Right ventricle myocardium superior (tissue), 1 donor: ENCODE measurements at regions not wholly inside any gene's neighbourhood (a gene's known extent, or its start where the extent isn't known, plus 50 kb on each side); places are given as distances from the start of the nearest gene placed in this dataset.
"Not testable (repeated sequence)": the region's sequence is repeated elsewhere in the genome, so short reads cannot be mapped to it uniquely, and the experiment has no call there.

Source experiments
- ATAC-seq: fragments of 200-7000 bp; cut with Tn5 transposase; one replicate; pipeline ENCODE4 v1.9.1; 2020; ENCODE audit warnings: mild to moderate bottlenecking; ENCODE audit not compliant: poor library complexity
- DNase-seq: peaks from one replicate; pipeline ENCODE4 v3.0.0-alpha.2; 2020
- intact Hi-C: fragments of 100-400 bp; cut with DNase I; formaldehyde crosslinking; loops from one replicate; pipeline ENCODE4 v1.11.2; 2022
- donor health status: DM: no; HTN: yes; CAD: no; lungs with severe emphysema.

DNA sequence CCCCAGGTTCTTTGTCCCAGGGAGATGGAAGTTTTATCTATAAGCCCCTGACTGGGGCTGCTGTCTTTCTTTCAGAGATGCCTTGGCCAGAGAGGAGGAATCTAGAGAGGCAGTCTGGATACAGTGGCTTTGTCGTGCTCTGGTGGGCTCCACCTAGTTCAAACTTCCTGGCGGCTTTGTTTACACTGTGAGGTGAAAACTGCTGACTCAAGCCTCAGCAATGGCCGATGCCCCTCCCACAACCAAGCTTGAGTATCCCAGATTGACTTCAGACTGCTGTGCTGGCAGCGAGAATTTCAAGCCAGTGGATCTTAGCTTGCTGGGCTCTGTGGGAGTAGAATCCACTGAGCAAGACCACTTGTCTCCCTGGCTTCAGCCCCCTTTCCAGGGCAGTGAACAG is 1288.8 kb downstream of the REEP3 start:
- intact Hi-C loops, ATAC-seq: not testable (repeated sequence)

DNA sequence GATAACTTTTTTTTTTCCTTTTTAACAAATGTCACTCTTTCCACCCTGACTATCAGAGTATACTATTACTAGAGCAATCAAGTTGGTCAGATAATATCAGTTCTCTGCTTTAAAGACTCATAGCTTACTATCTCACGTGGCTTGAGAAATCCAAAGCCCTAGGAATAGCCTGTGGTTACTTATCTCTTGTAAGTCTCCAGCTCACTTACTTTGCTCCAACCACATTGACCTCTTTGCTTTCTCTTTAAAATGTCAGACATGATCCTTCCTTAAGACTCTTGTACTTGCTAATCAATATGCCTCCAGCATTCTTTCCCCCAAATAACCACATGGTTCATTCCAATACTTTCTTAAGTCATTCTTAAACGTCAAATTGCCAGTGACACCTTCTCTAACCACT is 1292.2 kb downstream of the REEP3 start:
- intact Hi-C loops, result no loop called here
- ATAC-seq, result no peak
- DNase-seq, result no peak

More for the DNA sequence above, 1288.8 kb downstream of the REEP3 start:
- DNase-seq, result not testable (repeated sequence)

DNA sequence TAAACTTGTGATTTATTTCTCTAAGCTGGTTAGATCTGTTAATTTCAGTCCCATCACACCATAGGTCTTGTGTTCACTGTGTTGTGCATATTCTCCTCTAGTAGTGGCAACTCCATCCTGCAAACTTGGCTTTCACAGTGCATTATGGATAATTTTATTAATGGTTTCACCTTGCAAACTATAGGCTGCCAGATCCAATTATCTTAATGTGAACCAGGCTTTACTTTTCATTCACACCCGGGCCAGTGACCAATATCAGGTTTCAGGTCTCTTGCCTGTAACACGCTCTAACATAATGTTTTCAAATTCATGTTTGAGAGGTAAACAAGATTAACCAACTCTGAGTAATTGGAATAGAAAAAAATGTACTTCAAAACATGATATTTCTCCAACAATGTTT is 1293.0 kb downstream of the REEP3 start:
- DNase-seq (no peak), ATAC-seq (no peak)
- intact Hi-C loops, result no loop called here

DNA sequence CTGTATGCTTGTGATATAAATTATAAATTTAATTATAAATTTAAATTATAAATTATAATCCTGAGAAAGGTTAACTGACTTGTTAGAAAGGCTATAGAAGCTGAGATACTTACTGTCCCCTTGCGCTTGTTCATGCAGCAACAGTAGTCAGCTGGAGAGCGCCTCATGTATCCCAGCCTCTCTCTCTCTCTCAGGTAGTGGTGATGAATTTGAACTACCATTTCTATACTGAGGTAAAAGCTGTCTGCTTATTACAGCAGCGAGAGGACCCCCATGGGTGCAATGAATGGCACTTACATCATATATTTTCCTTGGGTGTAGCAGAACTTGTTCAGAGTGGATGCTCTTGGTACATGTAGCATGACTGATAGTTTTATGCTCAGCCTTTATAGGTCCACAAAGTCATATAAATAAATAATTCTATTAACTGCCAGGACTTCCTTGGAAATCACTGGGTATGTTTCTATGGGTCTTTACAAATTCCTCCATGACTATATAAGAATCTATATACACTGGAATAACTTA is 1308.7 kb downstream of the REEP3 start:
- no peak for DNase-seq
- intact Hi-C loops, result no loop called here
- no peak for ATAC-seq

DNA sequence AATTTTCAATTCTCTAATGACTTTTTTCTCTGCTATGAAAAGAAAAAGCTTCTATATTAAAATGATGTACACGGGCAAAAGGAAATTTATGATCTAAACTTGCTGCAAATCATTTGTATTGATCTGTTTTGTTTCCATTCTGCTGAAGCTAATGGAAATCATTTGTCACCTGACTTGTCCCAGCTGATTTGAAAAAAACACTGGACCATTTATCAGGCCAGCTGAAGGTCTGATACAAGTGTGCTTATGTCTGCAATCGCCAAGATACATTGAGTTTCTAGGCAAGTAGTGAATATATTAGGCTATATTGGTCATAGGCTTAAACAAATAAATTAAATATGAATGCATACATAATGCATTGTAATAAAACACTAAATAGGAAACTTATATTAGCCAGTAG is 1309.7 kb downstream of the REEP3 start:
- intact Hi-C loops, result no loop called here
- DNase-seq (no peak), ATAC-seq (no peak)

DNA sequence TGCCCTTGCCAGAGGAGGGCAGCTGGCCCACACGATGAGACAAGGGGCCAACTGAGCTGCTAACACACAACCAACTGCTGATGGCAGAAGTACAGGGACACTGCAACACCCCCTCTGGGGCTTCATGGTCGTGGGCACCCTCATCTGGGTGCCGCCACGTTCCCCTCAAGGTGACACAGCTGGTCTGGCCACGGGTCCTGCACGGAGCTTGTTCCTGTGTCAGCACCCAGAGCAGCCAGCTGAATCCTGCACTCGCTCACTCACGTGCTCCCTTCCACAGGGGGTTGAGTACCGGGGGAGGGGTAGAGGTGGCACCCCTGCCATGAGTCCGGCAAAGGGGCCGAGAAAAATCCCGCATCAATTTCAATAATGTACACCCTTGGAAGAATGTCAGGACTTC is 1319.1 kb downstream of the REEP3 start:
- peak; percentile 34 for DNase-seq
- intact Hi-C loops, result no loop called here
- no peak for ATAC-seq

DNA sequence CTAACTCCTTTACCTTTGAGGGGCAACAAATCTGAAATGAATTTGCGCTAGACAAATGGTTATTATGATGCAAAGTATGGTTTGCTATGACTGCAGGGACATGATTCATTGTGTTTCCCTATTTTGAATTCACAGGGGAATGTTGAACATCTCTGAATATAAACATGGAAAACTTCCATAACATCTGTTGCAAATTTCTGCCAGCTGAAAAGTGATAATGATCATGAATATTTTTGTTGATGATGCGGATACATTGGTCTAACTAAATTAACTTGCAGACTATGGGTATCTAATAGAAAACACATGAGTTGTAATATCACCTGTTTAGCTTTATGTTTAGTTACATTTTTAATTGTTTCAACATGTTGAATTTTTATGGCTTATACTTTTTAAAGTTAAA is 1325.5 kb downstream of the REEP3 start:
- intact Hi-C loops, result no loop called here
- no peak for DNase-seq
- ATAC-seq, result no peak

DNA sequence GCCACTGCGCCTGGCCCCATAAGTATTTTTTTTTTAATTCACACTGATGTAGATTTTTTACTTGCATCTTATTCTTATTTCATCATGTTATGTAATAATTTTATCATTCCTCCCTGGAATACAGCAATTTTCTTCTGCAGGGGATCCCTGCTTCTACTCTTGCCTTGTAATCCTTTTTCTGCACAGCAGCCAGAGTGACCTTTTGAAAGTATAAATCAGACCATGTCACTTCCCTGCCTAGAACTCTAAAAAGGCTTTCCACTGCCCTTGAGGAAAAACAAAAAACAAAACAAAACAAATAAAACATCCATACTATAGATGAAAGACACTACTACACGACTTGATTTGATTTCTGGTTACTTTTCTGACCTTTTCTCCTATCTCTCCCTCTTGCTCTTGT is 1334.7 kb downstream of the REEP3 start:
- intact Hi-C loops, result no loop called here
- no peak for ATAC-seq
- DNase-seq, result no peak

DNA sequence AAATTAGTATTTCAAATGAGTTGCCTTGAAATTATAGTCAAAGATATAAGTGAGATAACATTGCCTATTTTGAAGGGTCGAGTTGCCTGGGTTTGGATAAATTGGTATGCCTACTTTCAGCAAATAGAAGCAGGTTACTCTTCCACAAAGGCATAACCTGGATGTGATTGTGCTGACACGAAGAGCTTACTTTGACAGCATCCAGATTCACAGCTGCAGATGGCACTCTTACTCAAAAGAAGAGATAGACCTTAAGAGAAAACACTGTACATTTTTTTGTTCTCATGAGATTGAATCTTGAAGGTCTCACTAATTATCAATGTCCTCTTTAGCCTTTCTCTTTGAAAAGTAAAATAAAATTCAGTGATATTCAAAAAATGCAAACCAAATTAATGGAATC is 1338.7 kb downstream of the REEP3 start:
- no peak for ATAC-seq

DNA sequence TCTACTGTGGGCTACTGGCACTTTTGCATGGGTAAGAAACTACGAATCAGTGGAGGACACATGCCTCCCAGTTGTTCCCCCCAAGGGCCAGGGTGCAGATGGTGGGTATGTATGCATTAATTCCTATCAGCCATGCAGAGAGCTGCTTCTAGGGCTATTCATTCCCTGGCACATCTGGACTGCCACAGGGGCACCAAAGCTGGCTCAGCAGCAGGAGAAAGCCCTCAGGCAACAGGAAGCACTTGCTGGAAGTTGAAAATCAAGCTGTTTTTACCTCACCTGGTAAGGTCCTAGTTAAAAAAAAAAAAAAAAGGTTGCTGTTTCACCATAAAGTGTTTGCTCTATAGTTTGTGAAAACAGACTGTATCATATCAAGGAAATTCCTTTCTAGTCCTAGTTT is 1342.6 kb downstream of the REEP3 start:
- intact Hi-C loops, result no loop called here
- ATAC-seq, result no peak
- no peak for DNase-seq

More for the DNA sequence above, 1338.7 kb downstream of the REEP3 start:
- intact Hi-C loops, result no loop called here
- DNase-seq, result no peak

DNA sequence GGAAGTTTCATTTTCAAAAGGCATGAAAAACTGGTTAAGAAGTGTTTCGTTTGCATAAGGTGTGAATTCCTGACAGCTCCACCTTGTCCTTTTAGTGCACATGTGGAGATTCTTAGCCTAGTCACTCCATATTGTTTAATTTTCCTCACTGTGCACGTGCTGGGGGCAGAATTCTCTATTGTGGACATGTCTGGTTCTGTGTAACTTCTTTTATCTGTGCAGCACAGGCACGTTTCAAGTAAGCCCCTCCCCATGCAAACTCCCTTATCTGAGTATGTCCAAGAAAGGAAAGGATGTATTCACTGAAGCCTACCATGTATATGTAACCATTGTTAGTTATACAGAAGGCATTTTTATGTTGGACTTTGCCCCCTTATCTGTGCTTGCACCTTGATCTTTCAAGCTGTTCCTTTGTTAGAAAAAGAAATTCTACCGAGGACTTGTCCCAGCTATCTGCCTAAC is 1346.3 kb downstream of the REEP3 start:
- no peak for DNase-seq
- intact Hi-C loops, result no loop called here
- no peak for ATAC-seq

DNA sequence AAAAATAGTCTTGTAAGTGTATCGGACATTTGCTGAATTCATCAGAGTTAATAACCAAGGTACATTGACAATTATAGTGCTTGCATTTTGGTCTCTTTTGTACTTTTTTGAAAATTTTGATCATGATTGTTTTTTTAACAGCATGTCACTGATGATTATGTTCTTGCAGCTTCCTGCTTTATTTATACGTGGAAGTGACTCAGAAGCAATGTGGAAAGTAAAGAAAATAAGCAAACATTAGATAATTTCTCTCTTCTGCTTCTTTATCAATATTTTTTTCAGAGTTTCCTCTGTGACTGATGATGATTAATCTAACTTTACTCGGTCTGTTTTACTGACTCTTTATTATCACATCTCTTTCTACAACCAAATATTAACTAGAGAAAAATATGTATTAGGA is 1351.9 kb downstream of the REEP3 start:
- DNase-seq (no peak), ATAC-seq (no peak)
- intact Hi-C loops, result no loop called here

DNA sequence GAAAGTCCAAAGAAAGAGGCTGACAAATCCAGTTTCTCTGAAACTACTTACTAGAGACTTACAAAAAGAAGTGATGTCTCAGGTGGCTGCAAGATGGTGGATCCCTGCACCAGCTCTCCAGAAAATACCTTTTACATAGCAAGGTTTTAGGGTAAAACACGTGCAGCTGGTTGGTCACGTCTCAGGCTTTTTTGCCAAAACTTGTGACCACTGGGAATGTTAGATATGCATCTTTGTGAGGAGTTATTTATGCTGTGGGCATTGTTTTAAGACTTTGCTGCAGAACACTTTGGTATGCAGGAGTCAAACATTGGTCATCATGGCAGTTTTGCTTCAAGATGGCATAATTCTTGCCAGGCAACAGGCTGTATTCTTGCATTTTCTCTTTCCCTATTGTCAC is 1352.8 kb downstream of the REEP3 start:
- intact Hi-C loops, result no loop called here
- DNase-seq (no peak), ATAC-seq (no peak)

DNA sequence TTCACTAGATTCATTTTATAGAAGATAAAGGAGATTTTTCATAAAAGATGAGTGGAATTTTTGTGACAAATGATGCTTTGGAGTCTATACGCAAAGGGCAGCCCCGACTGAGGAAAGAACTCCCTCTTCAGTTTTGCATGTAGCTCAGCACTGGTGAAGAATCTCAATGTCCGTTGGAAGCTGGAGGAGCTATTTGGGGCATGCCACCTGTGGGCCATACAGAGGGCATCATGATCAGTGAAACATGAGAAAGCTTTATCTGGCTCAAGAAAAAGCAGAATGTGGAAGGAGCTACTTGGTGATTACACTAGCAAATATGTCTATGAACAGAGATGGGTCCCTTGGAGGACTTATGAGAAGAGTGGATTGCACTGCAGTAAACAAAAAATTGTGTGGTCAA is 1359.3 kb downstream of the REEP3 start:
- intact Hi-C loops, result no loop called here
- no peak for ATAC-seq
- no peak for DNase-seq

DNA sequence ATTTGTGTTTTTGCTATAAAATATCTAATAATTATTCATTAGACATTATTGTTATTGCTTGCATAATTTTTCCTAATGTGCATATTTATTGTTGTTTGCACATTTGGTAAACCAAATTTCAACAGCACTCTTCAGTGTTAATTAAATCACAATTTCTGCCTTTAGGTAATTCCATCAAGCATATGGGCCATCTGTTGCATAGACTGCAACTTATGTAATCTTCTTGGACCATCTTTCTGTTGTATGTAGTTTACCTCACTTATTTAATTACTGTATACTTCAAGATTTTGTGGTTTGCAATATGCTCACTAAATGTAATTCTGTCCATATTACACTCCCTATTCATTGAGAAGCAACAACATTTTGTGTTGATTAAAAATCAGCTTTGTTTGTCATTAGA is 1360.1 kb downstream of the REEP3 start:
- intact Hi-C loops, result no loop called here
- DNase-seq (no peak), ATAC-seq (no peak)

DNA sequence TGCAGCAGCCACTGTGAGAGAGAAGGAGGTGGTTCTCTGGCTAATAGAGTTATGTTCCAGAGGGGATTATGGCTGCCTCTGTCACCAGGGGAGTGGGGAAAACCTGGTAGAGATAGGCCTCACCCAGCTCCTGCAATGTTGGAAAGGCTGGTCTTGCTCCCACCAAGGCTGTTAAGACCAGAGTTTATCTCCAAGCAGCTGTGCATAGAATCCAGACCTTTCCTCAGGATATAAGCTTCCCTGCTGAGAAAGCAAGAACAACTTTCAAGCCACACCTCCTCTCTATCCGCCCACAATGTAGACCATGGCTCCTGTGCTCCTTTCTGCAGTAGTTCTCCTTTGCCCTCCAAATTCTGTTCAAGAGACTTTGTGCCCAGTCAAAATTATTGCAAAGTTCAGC is 1375.4 kb downstream of the REEP3 start:
- DNase-seq, result no peak
- intact Hi-C loops, result no loop called here
- no peak for ATAC-seq

DNA sequence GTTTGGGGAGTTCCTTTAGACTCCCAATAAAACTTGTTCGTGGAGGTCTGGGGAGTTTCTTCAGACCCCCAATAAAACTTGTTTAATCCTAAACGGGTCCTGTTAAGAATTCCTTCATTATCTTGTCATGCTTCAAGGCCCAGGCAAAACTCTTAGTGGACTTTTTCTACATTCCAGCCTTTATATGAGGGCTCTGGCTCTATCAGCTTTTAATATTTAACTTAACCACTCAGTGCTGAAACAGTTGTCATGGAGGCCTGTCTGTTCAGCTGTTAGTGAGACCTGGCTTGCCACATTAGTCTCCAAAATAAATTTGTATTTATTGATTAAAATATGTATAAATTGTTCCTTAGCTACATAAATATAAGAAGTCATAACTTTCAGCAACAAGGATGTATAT is 1385.1 kb downstream of the REEP3 start:
- DNase-seq, ATAC-seq, intact Hi-C loops: not testable (repeated sequence)

DNA sequence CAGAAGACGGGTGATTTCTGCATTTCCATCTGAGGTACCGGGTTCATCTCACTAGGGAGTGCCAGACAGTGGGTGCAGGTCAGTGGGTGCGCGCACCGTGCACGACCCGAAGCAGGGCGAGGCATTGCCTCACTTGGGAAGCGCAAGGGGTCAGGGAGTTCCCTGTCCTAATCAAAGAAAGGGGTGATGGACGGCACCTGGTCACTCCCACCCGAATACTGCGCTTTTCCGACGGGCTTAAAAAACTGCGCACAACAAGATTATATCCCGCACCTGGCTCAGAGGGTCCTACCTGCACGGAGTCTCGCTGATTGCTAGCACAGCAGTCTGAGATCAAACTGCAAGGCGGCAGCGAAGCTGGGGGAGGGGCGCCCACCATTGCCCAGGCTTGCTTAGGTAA is 1403.1 kb downstream of the REEP3 start:
- DNase-seq, intact Hi-C loops, ATAC-seq: not testable (repeated sequence)

DNA sequence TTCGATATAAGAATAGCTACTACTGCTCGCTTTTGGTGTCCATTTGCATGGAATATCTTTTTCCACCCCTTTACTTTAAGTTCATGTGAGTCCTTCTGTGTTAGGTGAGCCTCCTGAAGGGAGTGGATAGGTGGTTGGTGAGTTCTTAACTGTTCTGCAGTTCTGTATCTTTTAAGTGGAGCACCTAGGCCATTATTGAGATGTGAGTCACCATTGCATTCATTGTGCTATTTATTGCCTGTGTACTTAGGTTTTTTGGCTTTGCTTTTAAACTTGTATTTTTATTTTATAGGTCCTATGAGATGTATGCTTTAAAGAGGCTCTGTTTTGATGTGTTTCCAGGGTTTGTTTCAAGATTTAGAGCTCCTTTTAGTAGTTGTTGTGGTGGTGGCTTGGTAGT is 1430.8 kb downstream of the REEP3 start:
- DNase-seq, result no peak
- intact Hi-C loops, result no loop called here
- no peak for ATAC-seq

DNA sequence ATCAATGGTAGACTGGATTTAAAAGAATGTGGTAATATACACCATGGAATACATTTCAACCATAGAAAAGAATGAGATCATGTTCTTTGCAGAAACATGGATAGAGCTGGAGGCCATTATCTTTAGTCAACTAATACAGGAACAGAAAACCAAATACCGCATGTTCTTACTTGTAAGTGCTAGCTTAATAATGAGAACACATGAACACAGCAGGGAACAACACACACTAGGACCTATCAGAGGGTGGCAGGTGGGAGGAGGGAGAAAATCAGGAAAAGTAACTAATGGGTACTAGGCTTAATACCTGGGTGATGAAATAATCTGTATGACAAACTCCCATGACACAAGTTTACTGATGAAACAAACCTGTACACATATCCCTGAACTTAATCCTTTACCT is 1435.2 kb downstream of the REEP3 start:
- DNase-seq (no peak), ATAC-seq (no peak)
- intact Hi-C loops, result no loop called here

DNA sequence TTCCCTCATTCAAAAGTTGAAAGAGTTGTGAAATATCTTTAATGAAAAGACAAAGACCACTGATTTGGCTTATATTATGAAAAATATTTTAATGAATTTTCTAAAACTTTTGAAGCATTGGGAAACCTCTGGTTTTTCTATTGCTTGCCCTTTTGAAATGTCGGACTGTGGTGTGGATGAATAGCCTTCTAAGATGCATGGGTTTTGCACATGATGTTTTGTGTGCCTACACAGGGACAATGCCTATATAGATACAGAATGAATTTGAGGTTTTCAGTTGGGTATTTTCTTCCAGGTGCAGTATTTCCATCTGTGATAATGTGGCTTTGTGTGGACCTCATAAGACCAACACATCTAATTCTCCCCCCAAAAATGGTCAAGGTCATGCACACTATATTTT is 1437.9 kb downstream of the REEP3 start:
- intact Hi-C loops, result no loop called here
- DNase-seq, result no peak
- ATAC-seq, result no peak
